Heart left ventricle (tissue), 13 donors: ENCODE measurements at regions not wholly inside any gene's neighbourhood (a gene's known extent, or its start where the extent isn't known, plus 50 kb on each side); places are given as distances from the start of the nearest gene placed in this dataset.

Source experiments
- POLR2A ChIP-seq, 2 donors: fragments of 450-650 bp; IDR thresholded peaks; one replicate each; pipeline ENCODE4 v1.6.1; 2017; ENCODE audit warnings: antibody characterized with exemption in 2 of 2, mild to moderate bottlenecking in 2 of 2, moderate library complexity in 2 of 2
- TF ChIP-seq, protein P1 (sequence below), 12 donors: fragments of 200-600 bp; sonication (generic) in 4 of 12; IDR thresholded peaks; one replicate each; pipeline versions ENCODE4 v1.5.0 to v1.8.0; 2018 to 2022; ENCODE audit warnings: antibody characterized with exemption in 12 of 12, mild to moderate bottlenecking in 5 of 12
- donor health status: ischemic (EF 13 %, LVEDD 7.1; RV severe dilation, severe dysfunction).
- donor health status: DM: no; HTN: yes; CAD: no.
- donor health status: DM: no; HTN: no; CAD: no.
- donor health status: ischemic (EF 25% LVEDD 6.9; RV normal size, moderate dysfunction).
- donor health status: ischemic (EF 25% LVEDD 5.7; RV mildly dilated, moderate dysfunction).
- donor health status: ischemic (EF 35%, LVEDD 5.7; RV mildly dilated, moderate dysfunction).
- donor health status: nonischemic (EF 11% LVEDD 7.7; RV severe dilation, severe dysfunction).
- donor health status: DM: yes; HTN: yes; CAD: no.
- donor health status: PGD.
- donor health status: ischemic (EF 29% LVEDD 5.4; RV normal size, mild dysfunction).
- donor health status: nonischemic (EF 23%, LVEDD 6.1; RV moderate dilation, normal function).

DNA sequence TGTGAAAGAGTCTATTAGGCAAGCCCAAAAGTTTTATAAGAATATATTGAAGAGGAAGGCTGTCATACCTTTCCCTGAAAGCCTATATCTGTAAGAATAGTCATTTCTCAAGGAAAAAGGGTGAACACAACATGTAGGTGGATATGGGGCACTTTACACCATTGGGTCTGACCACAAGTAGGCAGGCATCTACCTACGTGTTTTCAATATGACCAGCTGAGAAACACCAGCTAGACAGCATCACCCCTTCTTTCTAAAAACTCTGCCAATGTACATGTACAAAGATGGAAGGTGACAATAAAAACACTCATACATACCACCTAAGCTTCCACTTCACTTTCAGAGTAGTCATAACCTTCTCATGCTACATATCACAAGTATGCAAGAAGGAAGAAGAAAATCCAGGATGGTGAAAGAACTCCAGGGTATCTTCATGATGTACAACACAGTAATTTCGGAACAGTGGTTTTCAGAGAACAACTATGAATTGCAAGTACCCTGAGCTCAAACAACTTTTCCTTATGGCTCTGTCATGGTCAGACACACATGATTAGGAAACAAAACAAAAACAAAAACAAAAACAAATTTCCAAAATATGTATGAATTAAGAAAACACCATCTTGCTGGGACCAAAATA lies 98.5 kb upstream of the ADGRL2 start:
- TF ChIP-seq, protein P1, sequence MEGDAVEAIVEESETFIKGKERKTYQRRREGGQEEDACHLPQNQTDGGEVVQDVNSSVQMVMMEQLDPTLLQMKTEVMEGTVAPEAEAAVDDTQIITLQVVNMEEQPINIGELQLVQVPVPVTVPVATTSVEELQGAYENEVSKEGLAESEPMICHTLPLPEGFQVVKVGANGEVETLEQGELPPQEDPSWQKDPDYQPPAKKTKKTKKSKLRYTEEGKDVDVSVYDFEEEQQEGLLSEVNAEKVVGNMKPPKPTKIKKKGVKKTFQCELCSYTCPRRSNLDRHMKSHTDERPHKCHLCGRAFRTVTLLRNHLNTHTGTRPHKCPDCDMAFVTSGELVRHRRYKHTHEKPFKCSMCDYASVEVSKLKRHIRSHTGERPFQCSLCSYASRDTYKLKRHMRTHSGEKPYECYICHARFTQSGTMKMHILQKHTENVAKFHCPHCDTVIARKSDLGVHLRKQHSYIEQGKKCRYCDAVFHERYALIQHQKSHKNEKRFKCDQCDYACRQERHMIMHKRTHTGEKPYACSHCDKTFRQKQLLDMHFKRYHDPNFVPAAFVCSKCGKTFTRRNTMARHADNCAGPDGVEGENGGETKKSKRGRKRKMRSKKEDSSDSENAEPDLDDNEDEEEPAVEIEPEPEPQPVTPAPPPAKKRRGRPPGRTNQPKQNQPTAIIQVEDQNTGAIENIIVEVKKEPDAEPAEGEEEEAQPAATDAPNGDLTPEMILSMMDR (IDR thresholded peaks at IDR 0.05) = no peak
- TF ChIP-seq POLR2A (IDR thresholded peaks at IDR 0.05) = no peak
